ENCODE measurements at regions not wholly inside any gene's neighbourhood (a gene's known extent, or its start where the extent isn't known, plus 50 kb on each side); places are given as distances from the start of the nearest gene placed in this dataset.

- DNase-seq (ENCODE audit: low read depth): no peak
Measured at GRCh38 chr18:73923866-73924265, 223.8 kb downstream of the FBXO15 start.

GRCh38 chr18:73920033-73920432 lies 227.6 kb downstream of the FBXO15 start:
- no peak for DNase-seq (ENCODE audit: low read depth)

DNA sequence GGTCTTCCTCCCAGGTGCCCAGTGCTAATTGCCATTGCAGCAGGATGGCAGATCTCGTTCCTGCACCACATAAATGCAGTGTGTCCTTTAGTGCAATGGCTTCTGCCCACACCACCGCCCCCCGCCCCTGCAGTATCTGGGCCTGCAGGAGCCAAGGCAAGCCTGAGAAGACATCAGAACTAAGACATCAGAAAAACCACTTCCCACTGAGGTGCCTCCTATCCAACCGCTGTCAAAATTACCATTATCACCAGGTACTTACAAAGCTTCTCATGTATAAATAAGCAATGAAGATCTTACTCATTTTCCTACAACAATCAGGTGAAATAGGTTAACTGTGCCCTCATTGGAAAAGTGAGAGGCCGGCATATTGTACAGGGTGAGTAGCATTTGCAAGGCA lies 228.8 kb downstream of the FBXO15 start:
- DNase-seq (ENCODE audit: low read depth): no peak

- no peak for DNase-seq (ENCODE audit: low read depth)
Measured at GRCh38 chr18:73917046-73917445, 230.6 kb downstream of the FBXO15 start.

- DNase-seq (ENCODE audit: low read depth): no peak
Measured at GRCh38 chr18:73913505-73913904, 234.1 kb downstream of the FBXO15 start.

- DNase-seq (ENCODE audit: low read depth): no peak
Measured at GRCh38 chr18:73908323-73908722, 239.3 kb downstream of the FBXO15 start.

GRCh38 chr18:73901566-73901965 lies 246.1 kb downstream of the FBXO15 start:
- no peak for DNase-seq (ENCODE audit: low read depth)

- DNase-seq (ENCODE audit: low read depth): no peak
Measured at GRCh38 chr18:73901151-73901550, 246.5 kb downstream of the FBXO15 start.

DNA sequence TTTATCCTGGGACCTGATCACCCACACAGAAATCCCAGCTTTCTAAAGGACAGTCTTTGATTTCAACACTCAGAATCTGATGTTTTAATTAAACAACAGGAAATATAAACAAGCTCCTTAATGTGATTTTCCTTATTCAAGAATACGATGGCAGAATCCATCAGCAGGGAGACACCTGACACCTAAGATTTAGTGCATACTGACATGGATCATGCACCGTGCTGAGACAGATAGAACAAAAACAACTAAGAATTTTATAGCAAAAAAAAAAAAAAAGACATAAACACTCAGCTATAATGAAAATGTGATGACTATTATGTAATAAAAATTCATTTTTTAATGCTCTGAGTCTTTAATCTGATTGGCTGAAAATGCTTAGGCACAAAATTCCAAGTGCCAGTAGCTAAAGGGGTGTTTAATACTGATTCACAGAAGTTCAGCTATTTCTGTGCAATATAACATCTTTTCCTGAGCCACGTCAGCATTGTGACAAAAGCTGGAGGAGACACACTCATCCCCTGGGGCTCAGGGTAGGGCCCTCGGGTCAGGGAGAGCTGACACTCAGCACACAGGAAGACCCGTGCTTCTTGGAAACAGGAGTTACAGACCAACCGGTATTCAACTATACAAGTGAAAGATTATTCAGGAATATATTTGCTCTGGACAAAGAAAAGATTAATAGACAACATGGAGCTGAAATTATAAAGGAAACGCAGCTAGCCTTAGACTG lies 247.4 kb downstream of the FBXO15 start:
- no peak for DNase-seq (ENCODE audit: low read depth)

GRCh38 chr18:73897517-73897916 lies 250.1 kb downstream of the FBXO15 start:
- DNase-seq (ENCODE audit: low read depth): no peak

GRCh38 chr18:73896685-73897084 lies 250.9 kb downstream of the FBXO15 start:
- DNase-seq (ENCODE audit: low read depth): no peak

DNA sequence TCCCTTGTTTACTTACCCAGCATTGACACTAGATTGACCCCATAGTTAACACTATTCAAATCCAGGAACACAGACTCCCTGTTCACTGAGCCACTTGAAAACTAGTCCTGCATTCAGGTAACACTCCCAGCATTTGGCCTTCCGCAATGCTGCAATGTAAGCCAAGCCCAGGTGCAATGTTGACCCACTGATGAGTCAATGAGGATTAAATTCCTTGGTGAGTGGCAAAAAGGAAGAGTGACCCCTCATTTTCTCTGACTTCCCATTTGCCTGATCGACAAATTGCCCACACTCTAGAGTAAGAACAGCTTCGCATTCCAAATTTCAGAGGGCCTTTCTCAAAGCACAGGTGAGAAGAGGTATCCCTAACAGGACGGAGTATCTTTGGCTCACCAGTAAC lies 251.9 kb downstream of the FBXO15 start:
- no peak for DNase-seq (ENCODE audit: low read depth)

GRCh38 chr18:73893880-73894279 lies 253.8 kb downstream of the FBXO15 start:
- no peak for DNase-seq (ENCODE audit: low read depth)

- DNase-seq (ENCODE audit: low read depth): no peak
Measured at GRCh38 chr18:73891572-73892421, 255.8 kb downstream of the FBXO15 start.

DNA sequence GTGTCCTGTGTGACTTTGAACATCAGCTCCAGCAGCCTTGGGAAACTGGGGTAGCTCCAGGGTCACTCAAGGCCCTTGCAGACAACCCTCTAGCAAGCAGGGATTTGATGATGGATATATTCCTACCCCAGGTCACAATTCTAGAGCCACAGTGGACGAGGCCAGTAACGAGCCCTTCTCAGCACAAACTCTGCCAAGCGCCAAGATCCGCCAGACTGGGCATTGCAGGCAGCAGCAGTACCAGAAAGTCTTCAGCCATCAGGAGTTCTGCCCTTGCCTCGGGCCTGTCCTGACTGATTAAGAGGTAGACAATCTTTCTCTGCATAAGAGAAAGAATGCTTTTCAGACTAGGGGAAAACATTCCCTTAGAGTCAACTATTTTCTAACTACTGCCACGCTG lies 259.1 kb downstream of the FBXO15 start:
- DNase-seq (ENCODE audit: low read depth): no peak

- DNase-seq (ENCODE audit: low read depth): no peak
Measured at GRCh38 chr18:73887801-73888200, 259.8 kb downstream of the FBXO15 start.

- DNase-seq (ENCODE audit: low read depth): no peak
Measured at GRCh38 chr18:73884868-73885267, 262.8 kb downstream of the FBXO15 start.

GRCh38 chr18:73881396-73881917 lies 266.2 kb downstream of the FBXO15 start:
- DNase-seq (ENCODE audit: low read depth): no peak

- no peak for DNase-seq (ENCODE audit: low read depth)
Measured at GRCh38 chr18:73880387-73880786, 267.2 kb downstream of the FBXO15 start.

- no peak for DNase-seq (ENCODE audit: low read depth)
Measured at GRCh38 chr18:73879766-73880165, 267.9 kb downstream of the FBXO15 start.

- DNase-seq (ENCODE audit: low read depth): no peak
Measured at GRCh38 chr18:73879328-73879727, 268.3 kb downstream of the FBXO15 start.

DNA sequence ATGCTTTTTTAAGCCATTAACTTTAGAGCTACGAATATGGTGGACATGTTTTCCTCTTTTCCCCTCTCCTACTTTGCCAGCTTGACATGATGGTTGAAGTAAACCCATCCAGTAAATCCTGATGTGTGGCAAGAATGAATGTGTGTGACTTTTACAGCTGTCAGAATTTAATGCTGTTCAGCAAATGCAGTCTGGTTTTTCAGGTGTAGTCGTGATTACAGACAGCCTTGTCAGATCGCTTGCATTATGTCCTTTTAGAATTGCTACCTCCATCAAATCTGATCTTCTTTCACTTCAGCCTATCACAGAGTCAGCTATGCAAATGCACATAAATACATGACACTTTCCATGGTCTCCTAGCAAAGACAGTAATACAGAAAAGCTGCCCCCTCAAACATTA lies 278.5 kb downstream of the FBXO15 start:
- DNase-seq (ENCODE audit: low read depth): no peak

GRCh38 chr18:73861771-73862170 lies 285.9 kb downstream of the FBXO15 start:
- DNase-seq (ENCODE audit: low read depth): no peak

All from LHCN-M2 (cell line).